MM.1S (cell line): ENCODE measurements at regions not wholly inside any gene's neighbourhood (a gene's known extent, or its start where the extent isn't known, plus 50 kb on each side); places are given as distances from the start of the nearest gene placed in this dataset.

Experiments used
- DNase-seq: peaks from one replicate; pipeline ENCODE4 v3.0.0-alpha.2; 2015
- H2AFZ ChIP-seq: fragments of 300-600 bp; sonication (generic); 2 replicates; pipeline ENCODE4 v1.6.0; 2016; ENCODE audit warnings: antibody characterized with exemption, low read length
- H3F3A ChIP-seq: fragments of 300-600 bp; sonication (generic); 2 replicates; pipeline ENCODE4 v1.6.1; 2016; ENCODE audit warnings: mild to moderate bottlenecking, antibody characterized with exemption, low read length, moderate library complexity, mixed read lengths; ENCODE audit not compliant: insufficient read depth
- H3K27ac ChIP-seq: fragments of 300-600 bp; sonication (generic); 2 replicates; pipeline ENCODE4 v1.5.1; 2016; ENCODE audit warnings: mild to moderate bottlenecking, low read length
- H3K27me3 ChIP-seq: fragments of 300-600 bp; sonication (generic); replicated peaks from 2 replicates; pipeline ENCODE4 v1.6.0; 2016; ENCODE audit warnings: low read length; ENCODE audit not compliant: insufficient read depth
- H3K36me3 ChIP-seq: fragments of 300-600 bp; sonication (generic); replicated peaks from 2 replicates; pipeline ENCODE4 v1.6.1; 2016; ENCODE audit warnings: mild to moderate bottlenecking, low read length, mixed read lengths; ENCODE audit not compliant: insufficient read depth
- H3K4me1 ChIP-seq: fragments of 300-600 bp; sonication (generic); 2 replicates; pipeline ENCODE4 v1.6.1; 2016; ENCODE audit warnings: low read length, mixed read lengths
- H3K4me2 ChIP-seq: fragments of 300-600 bp; sonication (generic); 2 replicates; pipeline ENCODE4 v1.6.0; 2016; ENCODE audit warnings: low read depth, low read length
- H3K4me3 ChIP-seq: fragments of 300-600 bp; sonication (generic); 2 replicates; pipeline ENCODE4 v1.5.1; 2016; ENCODE audit warnings: low read length, mixed read lengths
- H3K79me2 ChIP-seq: fragments of 300-600 bp; sonication (generic); 2 replicates; pipeline ENCODE4 v1.6.1; 2016; ENCODE audit warnings: mixed run types, low read length, mixed read lengths
- H3K9ac ChIP-seq: fragments of 300-600 bp; sonication (generic); 2 replicates; pipeline ENCODE4 v1.6.1; 2016; ENCODE audit warnings: low read length, mixed read lengths
- H3K9me2 ChIP-seq: fragments of 300-600 bp; sonication (generic); replicated peaks from 2 replicates; pipeline ENCODE4 v1.6.1; 2016; ENCODE audit warnings: mild to moderate bottlenecking, low read length, mixed read lengths; ENCODE audit not compliant: insufficient read depth
- H3K9me3 ChIP-seq: fragments of 300-600 bp; sonication (generic); replicated peaks from 2 replicates; pipeline ENCODE4 v1.6.1; 2016; ENCODE audit warnings: mild to moderate bottlenecking, low read length, mixed read lengths; ENCODE audit not compliant: insufficient read depth
- H4K20me1 ChIP-seq: fragments of 300-600 bp; sonication (generic); 2 replicates; pipeline ENCODE4 v1.6.1; 2016; ENCODE audit warnings: mild to moderate bottlenecking, low read length, moderate library complexity, mixed read lengths; ENCODE audit not compliant: insufficient read depth
- EZH2 ChIP-seq: fragments of 300-600 bp; sonication (generic); optimal IDR thresholded peaks from 2 replicates; pipeline ENCODE3; 2017; ENCODE audit warnings: low read depth, mild to moderate bottlenecking, antibody characterized with exemption, low read length, mixed read lengths
- EZH2phosphoT487 ChIP-seq: fragments of 300-600 bp; sonication (generic); IDR thresholded peaks from 2 replicates; pipeline ENCODE4 v1.6.1; 2018; ENCODE audit warnings: antibody characterized with exemption, low read length
- TF ChIP-seq, protein P1 (sequence below): fragments of 300-600 bp; sonication (generic); IDR thresholded peaks from 2 replicates; pipeline ENCODE4 v1.5.1; 2016; ENCODE audit warnings: antibody characterized with exemption, low read length, mixed read lengths

DNA sequence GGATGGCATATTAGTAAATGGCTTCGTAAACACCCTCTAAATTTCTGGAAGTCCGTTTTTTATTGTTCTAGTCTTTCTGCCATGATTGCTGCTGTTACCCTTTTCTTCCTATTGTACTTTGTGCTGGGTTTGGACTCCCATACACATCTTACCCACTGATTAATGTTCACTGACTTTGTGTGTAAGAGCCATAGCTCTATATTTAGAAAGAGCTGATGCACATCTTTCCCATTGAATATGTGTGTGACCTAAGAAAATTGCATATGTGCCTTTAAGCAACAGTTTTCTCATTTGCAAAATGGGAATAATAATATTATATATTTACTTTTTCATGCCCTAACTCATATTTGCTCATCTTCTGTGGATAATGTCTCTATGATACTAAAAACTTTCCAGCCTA, 135.8 kb upstream of the DLX6 start:
- TF ChIP-seq EZH2 (no peak), EZH2phosphoT487 (no peak)
- TF ChIP-seq, protein P1, sequence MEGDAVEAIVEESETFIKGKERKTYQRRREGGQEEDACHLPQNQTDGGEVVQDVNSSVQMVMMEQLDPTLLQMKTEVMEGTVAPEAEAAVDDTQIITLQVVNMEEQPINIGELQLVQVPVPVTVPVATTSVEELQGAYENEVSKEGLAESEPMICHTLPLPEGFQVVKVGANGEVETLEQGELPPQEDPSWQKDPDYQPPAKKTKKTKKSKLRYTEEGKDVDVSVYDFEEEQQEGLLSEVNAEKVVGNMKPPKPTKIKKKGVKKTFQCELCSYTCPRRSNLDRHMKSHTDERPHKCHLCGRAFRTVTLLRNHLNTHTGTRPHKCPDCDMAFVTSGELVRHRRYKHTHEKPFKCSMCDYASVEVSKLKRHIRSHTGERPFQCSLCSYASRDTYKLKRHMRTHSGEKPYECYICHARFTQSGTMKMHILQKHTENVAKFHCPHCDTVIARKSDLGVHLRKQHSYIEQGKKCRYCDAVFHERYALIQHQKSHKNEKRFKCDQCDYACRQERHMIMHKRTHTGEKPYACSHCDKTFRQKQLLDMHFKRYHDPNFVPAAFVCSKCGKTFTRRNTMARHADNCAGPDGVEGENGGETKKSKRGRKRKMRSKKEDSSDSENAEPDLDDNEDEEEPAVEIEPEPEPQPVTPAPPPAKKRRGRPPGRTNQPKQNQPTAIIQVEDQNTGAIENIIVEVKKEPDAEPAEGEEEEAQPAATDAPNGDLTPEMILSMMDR = no peak
- Histone ChIP-seq H3K4me3 (no peak overlapping the region), H3K9ac (no peak overlapping the region), H3K4me1 (no peaks in the 10 kb centered on the region), H3K4me2 (no peak overlapping the region), H3F3A (no peaks in the 10 kb centered on the region), H4K20me1 (no peaks in the 10 kb centered on the region), H3K9me3 (no peaks in the 10 kb centered on the region), H3K27me3 (no peaks in the 10 kb centered on the region), H3K79me2 (no peaks in the 10 kb centered on the region), H2AFZ (no peak overlapping the region), H3K9me2 (no peaks in the 10 kb centered on the region), H3K27ac (no peak overlapping the region), H3K36me3 (no peaks in the 10 kb centered on the region)
- DNase-seq = no peak

DNA sequence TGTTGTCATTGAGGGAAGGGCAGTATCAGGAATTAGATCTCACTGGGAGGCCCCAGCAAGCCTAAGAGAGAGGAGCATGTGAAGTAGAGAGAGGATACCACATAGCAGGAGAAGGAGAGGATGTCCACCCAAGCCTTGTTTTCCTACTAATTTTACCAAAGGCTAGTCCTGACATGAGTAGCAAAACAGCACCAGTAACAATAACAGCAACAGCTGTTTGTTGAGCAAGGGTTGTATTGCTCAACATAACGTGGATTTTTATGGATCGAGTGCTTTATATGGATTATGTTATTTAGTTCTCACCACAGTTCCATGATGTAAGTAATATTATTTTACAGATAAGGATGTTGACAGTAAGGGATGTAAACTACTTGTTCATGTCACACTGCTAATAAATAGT, 135.2 kb upstream of the DLX6 start:
- no peaks in the 10 kb centered on the region for H3F3A ChIP-seq
- H3K4me2 ChIP-seq = no peak overlapping the region
- no peaks in the 10 kb centered on the region for H3K9me3 ChIP-seq
- H3K36me3 ChIP-seq = no peaks in the 10 kb centered on the region
- DNase-seq = no peak
- H2AFZ ChIP-seq = no peak overlapping the region
- H3K9ac ChIP-seq = no peak overlapping the region
- no peak overlapping the region for H3K4me3 ChIP-seq
- H3K79me2 ChIP-seq = no peaks in the 10 kb centered on the region
- TF ChIP-seq, protein P1 = no peak
- TF ChIP-seq EZH2 (no peak), EZH2phosphoT487 (no peak)
- no peaks in the 10 kb centered on the region for H3K9me2 ChIP-seq
- H3K4me1 ChIP-seq = no peaks in the 10 kb centered on the region
- no peaks in the 10 kb centered on the region for H3K27me3 ChIP-seq
- no peak overlapping the region for H3K27ac ChIP-seq
- no peaks in the 10 kb centered on the region for H4K20me1 ChIP-seq

DNA sequence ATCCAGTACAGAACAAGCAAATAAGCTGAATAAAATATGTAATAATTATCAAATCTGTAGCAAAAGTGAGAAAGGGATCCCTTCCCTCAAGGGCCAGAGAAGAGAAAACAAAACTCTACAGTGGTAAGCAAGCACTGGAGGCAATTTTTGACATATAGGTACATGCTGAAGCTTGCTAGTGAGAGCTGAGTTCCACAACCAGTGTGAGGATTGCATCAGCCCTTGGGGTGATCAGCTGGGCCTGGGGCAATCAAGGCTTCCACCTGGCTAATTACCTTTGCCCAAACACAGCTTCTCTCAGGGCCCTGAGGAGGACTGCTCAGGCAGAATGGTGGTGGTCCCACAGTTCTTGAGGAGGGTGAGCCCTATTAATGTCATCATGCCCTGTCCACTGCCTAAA, 134.4 kb upstream of the DLX6 start:
- H3K79me2 ChIP-seq = no peaks in the 10 kb centered on the region
- no peaks in the 10 kb centered on the region for H3K9me3 ChIP-seq
- H4K20me1 ChIP-seq = no peaks in the 10 kb centered on the region
- H3K4me3 ChIP-seq = no peak overlapping the region
- H3K27me3 ChIP-seq = no peaks in the 10 kb centered on the region
- H3F3A ChIP-seq = no peaks in the 10 kb centered on the region
- no peak overlapping the region for H2AFZ ChIP-seq
- no peak overlapping the region for H3K4me2 ChIP-seq
- no peaks in the 10 kb centered on the region for H3K4me1 ChIP-seq
- no peak overlapping the region for H3K9ac ChIP-seq
- no peak overlapping the region for H3K27ac ChIP-seq
- no peak for TF ChIP-seq EZH2
- TF ChIP-seq EZH2phosphoT487 = no peak
- TF ChIP-seq, protein P1 = no peak
- no peaks in the 10 kb centered on the region for H3K9me2 ChIP-seq
- no peaks in the 10 kb centered on the region for H3K36me3 ChIP-seq
- DNase-seq = no peak
